Keratinocyte (primary cell): ENCODE measurements at regions not wholly inside any gene's neighbourhood (a gene's known extent, or its start where the extent isn't known, plus 50 kb on each side); places are given as distances from the start of the nearest gene placed in this dataset.

ENCODE experiments used
- DNase-seq: peaks from one replicate; pipeline ENCODE4 v3.0.0-alpha.2; 2011; ENCODE audit warnings: low read depth, missing footprints, low spot score
- FAIRE-seq: peaks from 2 replicates; lab custom pipeline; 2011; peaks lifted over from hg19 to GRCh38; lab: Jason Lieb, UNC
- H2AFZ ChIP-seq: 2 replicates; pipeline ENCODE4 v1.6.0; 2012; ENCODE audit warnings: low read length, control low read depth, inconsistent platforms; ENCODE audit not compliant: control insufficient read depth
- H3K27ac ChIP-seq: 2 replicates; pipeline ENCODE4 v1.5.1; 2011; ENCODE audit warnings: low read length; ENCODE audit not compliant: control insufficient read depth, insufficient read depth
- H3K27me3 ChIP-seq: 3 replicates; pipeline ENCODE4 v1.6.0; 2011; ENCODE audit warnings: low read length; ENCODE audit not compliant: control insufficient read depth, insufficient read depth; ENCODE audit errors: extremely low read depth
- H3K36me3 ChIP-seq, 2 experiments: 2 replicates in 1 of 2; 3 replicates in 1 of 2; pipeline ENCODE4 v1.5.1; 2011; ENCODE audit warnings: low read length in 2 of 2, mild to moderate bottlenecking in 1 of 2; ENCODE audit not compliant: control insufficient read depth in 2 of 2, insufficient read depth in 2 of 2; ENCODE audit errors: extremely low read depth in 1 of 2
- H3K4me1 ChIP-seq: 3 replicates; pipeline ENCODE4 v1.5.1; 2011; ENCODE audit warnings: low read length; ENCODE audit not compliant: control insufficient read depth, insufficient read depth; ENCODE audit errors: extremely low read depth
- H3K4me2 ChIP-seq: 3 replicates; pipeline ENCODE4 v1.6.0; 2011; ENCODE audit warnings: low read depth, low read length; ENCODE audit not compliant: control insufficient read depth, insufficient read depth; ENCODE audit errors: extremely low read depth
- H3K4me3 ChIP-seq, 3 experiments: fragments of 200-600 bp in 1 of 3; sonication (generic) in 1 of 3; 2 replicates in 2 of 3; 3 replicates in 1 of 3; pipeline ENCODE4 v1.5.1; 2011 to 2016; ENCODE audit warnings: low read length in 3 of 3, mild to moderate bottlenecking in 3 of 3, control low read depth in 2 of 3, inconsistent platforms in 1 of 3, low read depth in 1 of 3, mixed read lengths in 1 of 3, mixed run types in 1 of 3, moderate library complexity in 1 of 3; ENCODE audit not compliant: control insufficient read depth in 2 of 3, insufficient read depth in 2 of 3; ENCODE audit errors: extremely low read depth in 1 of 3
- H3K79me2 ChIP-seq: 2 replicates; pipeline ENCODE4 v1.6.0; 2012; ENCODE audit warnings: low read length; ENCODE audit not compliant: control insufficient read depth, insufficient read depth
- H3K9ac ChIP-seq: 3 replicates; pipeline ENCODE4 v1.6.0; 2011; ENCODE audit warnings: low read length; ENCODE audit not compliant: control insufficient read depth, insufficient read depth; ENCODE audit errors: extremely low read depth
- H3K9me1 ChIP-seq: 3 replicates; pipeline ENCODE4 v1.6.0; 2011; ENCODE audit warnings: low read length; ENCODE audit not compliant: control insufficient read depth, insufficient read depth; ENCODE audit errors: extremely low read depth
- H3K9me3 ChIP-seq: 2 replicates; pipeline ENCODE4 v1.5.1; 2012; ENCODE audit warnings: low read depth, low read length; ENCODE audit not compliant: control insufficient read depth
- H4K20me1 ChIP-seq: 3 replicates; pipeline ENCODE4 v1.6.0; 2011; ENCODE audit warnings: low read length; ENCODE audit not compliant: control insufficient read depth, insufficient read depth; ENCODE audit errors: extremely low read depth
- EZH2 ChIP-seq: IDR thresholded peaks from one replicate; pipeline ENCODE4 v1.6.1; 2012; ENCODE audit warnings: inconsistent platforms, mild to moderate bottlenecking, low read length, moderate library complexity
- dilution Hi-C: fragments of 300-500 bp; cut with MboI; formaldehyde crosslinking; loops from one replicate; pipeline ENCODE4 v1.7.0; 2020; ENCODE audit warnings: low sequenced_read_pairs; ENCODE audit not compliant: extremely low pct_ligation_motif_present
- TF ChIP-seq, protein P1 (sequence below), 3 experiments: IDR thresholded peaks in 1 of 3; conservative IDR thresholded peaks in 1 of 3; optimal IDR thresholded peaks in 1 of 3; 2 replicates in 2 of 3; 3 replicates in 1 of 3; pipeline versions ENCODE3 to v1.5.1; 2011; ENCODE audit warnings: low read length in 3 of 3, mild to moderate bottlenecking in 3 of 3, moderate library complexity in 2 of 3, control low read depth in 1 of 3, inconsistent platforms in 1 of 3; ENCODE audit not compliant: insufficient read depth in 2 of 3; ENCODE audit errors: extremely low read depth in 1 of 3

GRCh38 chr9:692636-693129 lies 148.8 kb upstream of the DMRT1 start:
- Histone ChIP-seq H3K27me3 (no peaks in the 10 kb centered on the region), H4K20me1 (no peaks in the 10 kb centered on the region), H3K4me3 (peak overlapping the region in 1 of 3 experiments; percentile 26), H3K4me2 (peak overlapping the region; percentile 92), H3K79me2 (peaks cover 70% of the 10 kb centered on the region), H3K36me3 (peaks cover 10 to 12% of the 10 kb centered on the region in 2 experiments), H2AFZ (no peak overlapping the region), H3K9ac (peak overlapping the region; percentile 78), H3K9me3 (no peaks in the 10 kb centered on the region), H3K4me1 (peaks cover 65% of the 10 kb centered on the region), H3K9me1 (no peaks in the 10 kb centered on the region), H3K27ac (peak overlapping the region; percentile 96)
- FAIRE-seq (no peak), DNase-seq (no peak)
- dilution Hi-C loops: no loop called here
- no peak for TF ChIP-seq EZH2
- TF ChIP-seq, protein P1, sequence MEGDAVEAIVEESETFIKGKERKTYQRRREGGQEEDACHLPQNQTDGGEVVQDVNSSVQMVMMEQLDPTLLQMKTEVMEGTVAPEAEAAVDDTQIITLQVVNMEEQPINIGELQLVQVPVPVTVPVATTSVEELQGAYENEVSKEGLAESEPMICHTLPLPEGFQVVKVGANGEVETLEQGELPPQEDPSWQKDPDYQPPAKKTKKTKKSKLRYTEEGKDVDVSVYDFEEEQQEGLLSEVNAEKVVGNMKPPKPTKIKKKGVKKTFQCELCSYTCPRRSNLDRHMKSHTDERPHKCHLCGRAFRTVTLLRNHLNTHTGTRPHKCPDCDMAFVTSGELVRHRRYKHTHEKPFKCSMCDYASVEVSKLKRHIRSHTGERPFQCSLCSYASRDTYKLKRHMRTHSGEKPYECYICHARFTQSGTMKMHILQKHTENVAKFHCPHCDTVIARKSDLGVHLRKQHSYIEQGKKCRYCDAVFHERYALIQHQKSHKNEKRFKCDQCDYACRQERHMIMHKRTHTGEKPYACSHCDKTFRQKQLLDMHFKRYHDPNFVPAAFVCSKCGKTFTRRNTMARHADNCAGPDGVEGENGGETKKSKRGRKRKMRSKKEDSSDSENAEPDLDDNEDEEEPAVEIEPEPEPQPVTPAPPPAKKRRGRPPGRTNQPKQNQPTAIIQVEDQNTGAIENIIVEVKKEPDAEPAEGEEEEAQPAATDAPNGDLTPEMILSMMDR (optimal IDR thresholded peaks at IDR 0.05 in 1 of 3, IDR thresholded peaks at IDR 0.05 in 1 of 3, conservative IDR thresholded peaks at IDR 0.05 in 1 of 3; ENCODE audit: extremely low read depth in 1 of 3, insufficient read depth in 2 of 3, low read length in 3 of 3): no peak

DNA sequence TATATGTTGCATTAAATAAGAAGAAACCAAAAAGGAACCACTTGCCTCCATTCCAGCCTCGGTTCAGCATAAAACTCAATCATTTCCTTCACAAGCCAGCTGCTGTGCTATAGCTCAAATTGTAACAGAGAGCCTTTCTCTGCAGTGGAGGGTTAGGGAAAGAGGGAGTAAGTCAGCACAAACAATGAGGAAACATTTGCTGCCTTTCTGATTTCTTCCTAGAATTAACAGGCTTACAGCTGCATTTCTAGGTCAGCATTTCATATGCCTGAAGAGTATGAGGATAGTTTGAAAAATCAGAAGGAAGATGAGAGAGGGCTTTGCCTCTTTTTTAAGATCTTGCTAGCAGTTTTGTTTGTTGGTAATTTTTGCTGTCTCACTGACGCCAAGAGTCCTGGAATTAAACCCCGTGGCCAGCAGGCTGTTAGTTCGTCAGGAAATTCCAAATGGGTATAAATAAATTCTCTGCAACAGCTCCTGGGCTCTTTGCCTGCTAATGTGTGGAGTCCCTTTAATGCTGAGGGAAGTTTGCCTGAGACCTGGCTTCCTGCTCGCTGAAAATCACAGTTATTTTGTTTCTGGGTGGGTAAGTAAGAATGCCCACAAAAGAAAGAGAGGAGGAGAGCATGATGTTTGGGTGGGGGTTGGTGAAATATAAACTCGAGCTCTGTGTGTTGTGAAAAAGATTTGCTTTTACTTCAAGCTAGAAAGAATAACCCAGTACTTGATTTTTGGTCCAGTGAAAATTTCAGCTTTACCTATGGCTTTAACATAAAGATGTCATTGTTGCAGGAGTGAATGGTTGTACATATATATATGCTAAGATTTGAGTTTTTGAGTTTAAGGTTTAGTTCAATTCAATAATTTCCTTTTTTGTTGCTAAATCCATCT lies 148.1 kb upstream of the DMRT1 start:
- TF ChIP-seq, protein P1 (optimal IDR thresholded peaks at IDR 0.05 in 1 of 3, IDR thresholded peaks at IDR 0.05 in 1 of 3, conservative IDR thresholded peaks at IDR 0.05 in 1 of 3; ENCODE audit: extremely low read depth in 1 of 3, insufficient read depth in 2 of 3, low read length in 3 of 3): no peak
- no peak for TF ChIP-seq EZH2
- H3K79me2 ChIP-seq: peaks cover 70% of the 10 kb centered on the region
- no peaks in the 10 kb centered on the region for H3K9me1 ChIP-seq
- H3K9me3 ChIP-seq: no peaks in the 10 kb centered on the region
- peak overlapping the region in 2 of 3 experiments; percentile 30 to 54 for H3K4me3 ChIP-seq
- H2AFZ ChIP-seq: no peak overlapping the region
- peak overlapping the region; percentile 96 for H3K27ac ChIP-seq
- peak overlapping the region; percentile 78 for H3K9ac ChIP-seq
- DNase-seq (no peak), FAIRE-seq (peak; percentile 43)
- H3K36me3 ChIP-seq: peaks cover 8 to 14% of the 10 kb centered on the region in 2 experiments
- dilution Hi-C loops: no loop called here
- peak overlapping the region; percentile 92 for H3K4me2 ChIP-seq
- no peaks in the 10 kb centered on the region for H4K20me1 ChIP-seq
- H3K4me1 ChIP-seq: peaks cover 68% of the 10 kb centered on the region
- no peaks in the 10 kb centered on the region for H3K27me3 ChIP-seq
